DND-41 (cell line): ENCODE measurements at regions not wholly inside any gene's neighbourhood (a gene's known extent, or its start where the extent isn't known, plus 50 kb on each side); places are given as distances from the start of the nearest gene placed in this dataset.

Experiments
- CTCF ChIP-seq: IDR thresholded peaks from 2 replicates; pipeline ENCODE4 v1.5.1; 2012; ENCODE audit warnings: borderline replicate concordance, low read length, moderate library complexity, mild to moderate bottlenecking; ENCODE audit not compliant: poor library complexity, severe bottlenecking; ENCODE audit errors: extremely low read depth
- EZH2 ChIP-seq: IDR thresholded peaks from 3 replicates; pipeline ENCODE4 v1.6.1; 2012; ENCODE audit warnings: borderline replicate concordance, low read depth, mild to moderate bottlenecking, moderate library complexity, low read length, inconsistent platforms; ENCODE audit not compliant: severe bottlenecking

- no peak for TF ChIP-seq CTCF
- TF ChIP-seq EZH2: no peak
These were observed 850.4 kb downstream of the KCNJ2 start for GRCh38 chr17:71019699-71020098.
